ENCODE measurements at regions not wholly inside any gene's neighbourhood (a gene's known extent, or its start where the extent isn't known, plus 50 kb on each side); places are given as distances from the start of the nearest gene placed in this dataset.

GRCh38 chr15:49769225-49769624, 148.4 kb downstream of the DTWD1 start:
- TF ChIP-seq OSR1 (CRISPR knock-in tag; IDR thresholded peaks at IDR 0.05) (no peak), ZFP3 (CRISPR knock-in tag; IDR thresholded peaks at IDR 0.05) (no peak), ARNTL (CRISPR knock-in tag; IDR thresholded peaks at IDR 0.05; ENCODE audit: borderline replicate concordance, low read depth) (no peak), PPARA (CRISPR knock-in tag; IDR thresholded peaks at IDR 0.05; ENCODE audit: borderline replicate concordance) (no peak)
- TF ChIP-seq, protein P1, sequence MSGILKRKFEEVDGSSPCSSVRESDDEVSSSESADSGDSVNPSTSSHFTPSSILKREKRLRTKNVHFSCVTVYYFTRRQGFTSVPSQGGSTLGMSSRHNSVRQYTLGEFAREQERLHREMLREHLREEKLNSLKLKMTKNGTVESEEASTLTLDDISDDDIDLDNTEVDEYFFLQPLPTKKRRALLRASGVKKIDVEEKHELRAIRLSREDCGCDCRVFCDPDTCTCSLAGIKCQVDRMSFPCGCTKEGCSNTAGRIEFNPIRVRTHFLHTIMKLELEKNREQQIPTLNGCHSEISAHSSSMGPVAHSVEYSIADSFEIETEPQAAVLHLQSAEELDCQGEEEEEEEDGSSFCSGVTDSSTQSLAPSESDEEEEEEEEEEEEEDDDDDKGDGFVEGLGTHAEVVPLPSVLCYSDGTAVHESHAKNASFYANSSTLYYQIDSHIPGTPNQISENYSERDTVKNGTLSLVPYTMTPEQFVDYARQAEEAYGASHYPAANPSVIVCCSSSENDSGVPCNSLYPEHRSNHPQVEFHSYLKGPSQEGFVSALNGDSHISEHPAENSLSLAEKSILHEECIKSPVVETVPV (CRISPR knock-in tag; IDR thresholded peaks at IDR 0.05), result no peak
